ENCODE measurements at regions not wholly inside any gene's neighbourhood (a gene's known extent, or its start where the extent isn't known, plus 50 kb on each side); places are given as distances from the start of the nearest gene placed in this dataset.

DNA sequence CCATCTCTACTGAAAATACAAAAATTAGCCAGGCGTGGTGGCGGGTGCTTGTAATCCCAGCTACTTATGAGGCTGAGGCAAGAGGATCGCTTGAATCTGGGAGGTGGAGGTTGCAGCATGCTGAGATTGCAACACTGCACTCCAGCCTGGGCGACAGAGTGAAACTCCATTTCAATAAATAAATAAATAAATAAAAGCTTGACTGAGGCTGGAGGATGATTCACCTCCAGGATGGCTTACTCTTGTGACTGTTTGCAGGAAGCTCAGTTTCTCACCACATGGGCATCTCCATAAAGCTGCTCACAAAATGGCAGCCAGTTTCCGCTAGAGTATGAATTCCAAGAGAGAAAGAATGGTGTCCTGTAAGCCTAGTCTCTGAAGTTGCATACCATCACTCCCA is 191.7 kb upstream of the EDNRA start:
- TF ChIP-seq, protein P1, sequence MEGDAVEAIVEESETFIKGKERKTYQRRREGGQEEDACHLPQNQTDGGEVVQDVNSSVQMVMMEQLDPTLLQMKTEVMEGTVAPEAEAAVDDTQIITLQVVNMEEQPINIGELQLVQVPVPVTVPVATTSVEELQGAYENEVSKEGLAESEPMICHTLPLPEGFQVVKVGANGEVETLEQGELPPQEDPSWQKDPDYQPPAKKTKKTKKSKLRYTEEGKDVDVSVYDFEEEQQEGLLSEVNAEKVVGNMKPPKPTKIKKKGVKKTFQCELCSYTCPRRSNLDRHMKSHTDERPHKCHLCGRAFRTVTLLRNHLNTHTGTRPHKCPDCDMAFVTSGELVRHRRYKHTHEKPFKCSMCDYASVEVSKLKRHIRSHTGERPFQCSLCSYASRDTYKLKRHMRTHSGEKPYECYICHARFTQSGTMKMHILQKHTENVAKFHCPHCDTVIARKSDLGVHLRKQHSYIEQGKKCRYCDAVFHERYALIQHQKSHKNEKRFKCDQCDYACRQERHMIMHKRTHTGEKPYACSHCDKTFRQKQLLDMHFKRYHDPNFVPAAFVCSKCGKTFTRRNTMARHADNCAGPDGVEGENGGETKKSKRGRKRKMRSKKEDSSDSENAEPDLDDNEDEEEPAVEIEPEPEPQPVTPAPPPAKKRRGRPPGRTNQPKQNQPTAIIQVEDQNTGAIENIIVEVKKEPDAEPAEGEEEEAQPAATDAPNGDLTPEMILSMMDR (IDR thresholded peaks at IDR 0.05), result no peak
- no peak for TF ChIP-seq POLR2A (IDR thresholded peaks at IDR 0.05)
